ENCODE measurements at regions not wholly inside any gene's neighbourhood (a gene's known extent, or its start where the extent isn't known, plus 50 kb on each side); places are given as distances from the start of the nearest gene placed in this dataset.

- no peak for DNase-seq (ENCODE audit: low read depth, low spot score)
- no peak overlapping the region for H3K27ac ChIP-seq
These were observed 269.0 kb upstream of the TBC1D5 start for GRCh38 chr3:18011387-18011786.

- no peak for DNase-seq (ENCODE audit: low read depth, low spot score)
- no peak overlapping the region for H3K27ac ChIP-seq
These were observed 267.6 kb upstream of the TBC1D5 start for GRCh38 chr3:18010001-18010400.

GRCh38 chr3:18008706-18009368, 266.4 kb upstream of the TBC1D5 start:
- DNase-seq (ENCODE audit: low read depth, low spot score) = no peak
- H3K27ac ChIP-seq = no peak overlapping the region

- DNase-seq (ENCODE audit: low read depth, low spot score) = no peak
- no peak overlapping the region for H3K27ac ChIP-seq
These were observed 265.5 kb upstream of the TBC1D5 start for GRCh38 chr3:18007980-18008379.

GRCh38 chr3:17995769-17996168, 253.3 kb upstream of the TBC1D5 start:
- DNase-seq (ENCODE audit: low read depth, low spot score) = no peak
- H3K27ac ChIP-seq = no peak overlapping the region

GRCh38 chr3:17994167-17994566, 251.7 kb upstream of the TBC1D5 start:
- no peak for DNase-seq (ENCODE audit: low read depth, low spot score)
- no peak overlapping the region for H3K27ac ChIP-seq

- no peak overlapping the region for H3K27ac ChIP-seq
- no peak for DNase-seq (ENCODE audit: low read depth, low spot score)
These were observed 248.0 kb upstream of the TBC1D5 start for GRCh38 chr3:17990390-17990789.

GRCh38 chr3:17986348-17986816, 244.0 kb upstream of the TBC1D5 start:
- H3K27ac ChIP-seq = no peak overlapping the region
- no peak for DNase-seq (ENCODE audit: low read depth, low spot score)

- peak; percentile 3 for DNase-seq (ENCODE audit: low read depth, low spot score)
- no peak overlapping the region for H3K27ac ChIP-seq
These were observed 243.4 kb upstream of the TBC1D5 start for GRCh38 chr3:17985658-17986347.

GRCh38 chr3:17983106-17983505, 240.7 kb upstream of the TBC1D5 start:
- no peak for DNase-seq (ENCODE audit: low read depth, low spot score)
- H3K27ac ChIP-seq = no peak overlapping the region

- H3K27ac ChIP-seq = no peak overlapping the region
- DNase-seq (ENCODE audit: low read depth, low spot score) = no peak
These were observed 239.9 kb upstream of the TBC1D5 start for GRCh38 chr3:17982211-17982880.

- DNase-seq (ENCODE audit: low read depth, low spot score) = no peak
- H3K27ac ChIP-seq = no peak overlapping the region
These were observed 238.4 kb upstream of the TBC1D5 start for GRCh38 chr3:17980863-17981262.

- no peak for DNase-seq (ENCODE audit: low read depth, low spot score)
- no peak overlapping the region for H3K27ac ChIP-seq
These were observed 237.5 kb upstream of the TBC1D5 start for GRCh38 chr3:17979911-17980310.

- DNase-seq (ENCODE audit: low read depth, low spot score) = no peak
- H3K27ac ChIP-seq = no peak overlapping the region
These were observed 236.8 kb upstream of the TBC1D5 start for GRCh38 chr3:17979252-17979651.

GRCh38 chr3:17974206-17974841, 231.9 kb upstream of the TBC1D5 start:
- no peak overlapping the region for H3K27ac ChIP-seq
- no peak for DNase-seq (ENCODE audit: low read depth, low spot score)

- no peak overlapping the region for H3K27ac ChIP-seq
- no peak for DNase-seq (ENCODE audit: low read depth, low spot score)
These were observed 230.8 kb upstream of the TBC1D5 start for GRCh38 chr3:17972959-17973906.

- no peak for DNase-seq (ENCODE audit: low read depth, low spot score)
- H3K27ac ChIP-seq = no peak overlapping the region
These were observed 230.0 kb upstream of the TBC1D5 start for GRCh38 chr3:17972476-17972875.

GRCh38 chr3:17972030-17972429, 229.6 kb upstream of the TBC1D5 start:
- no peak overlapping the region for H3K27ac ChIP-seq
- no peak for DNase-seq (ENCODE audit: low read depth, low spot score)

- no peak overlapping the region for H3K27ac ChIP-seq
- no peak for DNase-seq (ENCODE audit: low read depth, low spot score)
These were observed 227.6 kb upstream of the TBC1D5 start for GRCh38 chr3:17969985-17970568.
